ENCODE measurements at regions not wholly inside any gene's neighbourhood (a gene's known extent, or its start where the extent isn't known, plus 50 kb on each side); places are given as distances from the start of the nearest gene placed in this dataset.

- no peak for DNase-seq
These were observed 588.7 kb downstream of the CCER1 start for GRCh38 chr12:90366286-90366685.

GRCh38 chr12:90360300-90360699 is 594.7 kb downstream of the CCER1 start:
- no peak for DNase-seq

GRCh38 chr12:90355711-90356355 is 599.1 kb downstream of the CCER1 start:
- DNase-seq: no peak

GRCh38 chr12:90343966-90344365 is 611.0 kb downstream of the CCER1 start:
- DNase-seq: no peak

- no peak for DNase-seq
These were observed 612.9 kb downstream of the CCER1 start for GRCh38 chr12:90342081-90342480.

- DNase-seq: no peak
These were observed 615.1 kb downstream of the CCER1 start for GRCh38 chr12:90339837-90340236.

GRCh38 chr12:90338365-90338764 is 616.6 kb downstream of the CCER1 start:
- no peak for DNase-seq

- DNase-seq: no peak
These were observed 618.0 kb downstream of the CCER1 start for GRCh38 chr12:90337018-90337417.

GRCh38 chr12:90335566-90335965 is 619.4 kb downstream of the CCER1 start:
- DNase-seq: no peak

GRCh38 chr12:90333939-90334338 is 621.0 kb downstream of the CCER1 start:
- DNase-seq: no peak

GRCh38 chr12:90333424-90333823 is 621.6 kb downstream of the CCER1 start:
- no peak for DNase-seq

- no peak for DNase-seq
These were observed 623.2 kb downstream of the CCER1 start for GRCh38 chr12:90331821-90332220.

GRCh38 chr12:90331262-90331661 is 622.6 kb upstream of the ATP2B1 start:
- no peak for DNase-seq

GRCh38 chr12:90327793-90328743 is 619.4 kb upstream of the ATP2B1 start:
- DNase-seq: no peak

- DNase-seq: no peak
These were observed 614.6 kb upstream of the ATP2B1 start for GRCh38 chr12:90323217-90323616.

- no peak for DNase-seq
These were observed 613.4 kb upstream of the ATP2B1 start for GRCh38 chr12:90322006-90322405.

- no peak for DNase-seq
These were observed 612.7 kb upstream of the ATP2B1 start for GRCh38 chr12:90321369-90321768.

GRCh38 chr12:90311561-90311960 is 602.9 kb upstream of the ATP2B1 start:
- DNase-seq: no peak

GRCh38 chr12:90305379-90305778 is 596.7 kb upstream of the ATP2B1 start:
- DNase-seq: no peak

- DNase-seq: no peak
These were observed 595.6 kb upstream of the ATP2B1 start for GRCh38 chr12:90304231-90304630.

GRCh38 chr12:90303771-90304170 is 595.1 kb upstream of the ATP2B1 start:
- DNase-seq: no peak

GRCh38 chr12:90301561-90302133 is 593.0 kb upstream of the ATP2B1 start:
- no peak for DNase-seq

GRCh38 chr12:90301095-90301494 is 592.5 kb upstream of the ATP2B1 start:
- no peak for DNase-seq

GRCh38 chr12:90299666-90300065 is 591.0 kb upstream of the ATP2B1 start:
- DNase-seq: no peak
